GM23338 (cell line): ENCODE measurements at regions not wholly inside any gene's neighbourhood (a gene's known extent, or its start where the extent isn't known, plus 50 kb on each side); places are given as distances from the start of the nearest gene placed in this dataset.

Source experiments
- CREB1 ChIP-seq: fragments of 250-450 bp; sonication (Bioruptor Pico); IDR thresholded peaks from 2 replicates; pipeline ENCODE4 v1.5.0; 2020; ENCODE audit warnings: low read depth, mild to moderate bottlenecking, moderate library complexity
- EZH2 ChIP-seq: fragments of 200-600 bp; sonication (generic); IDR thresholded peaks from one replicate; pipeline ENCODE4 v1.8.0; 2017; ENCODE audit warnings: antibody characterized with exemption, mild to moderate bottlenecking, low read depth; ENCODE audit not compliant: unreplicated experiment
- EZH2phosphoT487 ChIP-seq: fragments of 200-600 bp; sonication (generic); IDR thresholded peaks from one replicate; pipeline ENCODE4 v1.8.1; 2018; ENCODE audit warnings: antibody characterized with exemption; ENCODE audit not compliant: unreplicated experiment
- JUNB ChIP-seq: IDR thresholded peaks from one replicate; pipeline ENCODE4 v1.6.1; 2016; ENCODE audit warnings: antibody characterized with exemption; ENCODE audit not compliant: unreplicated experiment
- NANOG ChIP-seq: IDR thresholded peaks from 2 replicates; pipeline ENCODE4 v1.6.1; 2016; ENCODE audit warnings: antibody characterized with exemption, borderline replicate concordance
- POLR2AphosphoS5 ChIP-seq: IDR thresholded peaks from 2 replicates; pipeline ENCODE4 v1.6.1; 2016; ENCODE audit warnings: antibody characterized with exemption, low read depth
- STAT1 ChIP-seq: IDR thresholded peaks from one replicate; pipeline ENCODE4 v1.6.1; 2016; ENCODE audit warnings: antibody characterized with exemption; ENCODE audit not compliant: unreplicated experiment
- ZNF114 ChIP-seq: fragments of 250-450 bp; sonication (Bioruptor Pico); IDR thresholded peaks from 2 replicates; pipeline ENCODE4 v1.5.0; 2020; ENCODE audit warnings: mild to moderate bottlenecking, moderate library complexity
- ZNF331 ChIP-seq: fragments of 250-450 bp; sonication (Bioruptor Pico); IDR thresholded peaks from 2 replicates; pipeline ENCODE4 v1.5.0; 2020; ENCODE audit warnings: low read depth, mild to moderate bottlenecking, moderate library complexity
- TF ChIP-seq, protein P1 (sequence below), 2 experiments: fragments of 200-600 bp in 1 of 2; sonication (generic) in 1 of 2; conservative IDR thresholded peaks; 2 replicates each; pipeline versions ENCODE4 v1.5.1 to v1.6.1; 2016 to 2017; ENCODE audit warnings: antibody characterized with exemption in 2 of 2, low read depth in 2 of 2, mild to moderate bottlenecking in 2 of 2, moderate library complexity in 1 of 2
- TF ChIP-seq, protein P2 (sequence below): IDR thresholded peaks from 2 replicates; pipeline ENCODE4 v1.6.1; 2016; ENCODE audit warnings: antibody characterized with exemption
- TF ChIP-seq, protein P3 (sequence below): IDR thresholded peaks from one replicate; pipeline ENCODE4 v1.6.1; 2018; ENCODE audit warnings: antibody characterized with exemption; ENCODE audit not compliant: unreplicated experiment

DNA sequence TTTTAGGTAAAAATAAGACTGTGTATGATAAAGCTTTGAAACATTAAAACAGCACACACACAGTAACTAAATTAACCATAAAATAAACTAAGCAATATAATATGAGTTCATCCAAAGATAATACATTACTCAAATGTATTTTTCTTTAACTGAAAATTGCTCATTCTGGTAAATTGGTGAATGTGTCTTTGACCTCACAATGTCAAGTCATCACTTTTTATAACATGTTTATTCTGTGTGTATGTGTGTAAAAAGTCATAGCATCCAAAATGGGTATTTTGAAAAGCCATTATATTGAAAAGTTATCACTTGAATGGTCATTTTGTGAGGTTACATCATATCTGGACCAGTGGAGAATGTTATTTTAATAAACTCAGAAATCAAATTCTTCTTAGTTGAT is 724.6 kb downstream of the ADGRL2 start:
- TF ChIP-seq, protein P1, sequence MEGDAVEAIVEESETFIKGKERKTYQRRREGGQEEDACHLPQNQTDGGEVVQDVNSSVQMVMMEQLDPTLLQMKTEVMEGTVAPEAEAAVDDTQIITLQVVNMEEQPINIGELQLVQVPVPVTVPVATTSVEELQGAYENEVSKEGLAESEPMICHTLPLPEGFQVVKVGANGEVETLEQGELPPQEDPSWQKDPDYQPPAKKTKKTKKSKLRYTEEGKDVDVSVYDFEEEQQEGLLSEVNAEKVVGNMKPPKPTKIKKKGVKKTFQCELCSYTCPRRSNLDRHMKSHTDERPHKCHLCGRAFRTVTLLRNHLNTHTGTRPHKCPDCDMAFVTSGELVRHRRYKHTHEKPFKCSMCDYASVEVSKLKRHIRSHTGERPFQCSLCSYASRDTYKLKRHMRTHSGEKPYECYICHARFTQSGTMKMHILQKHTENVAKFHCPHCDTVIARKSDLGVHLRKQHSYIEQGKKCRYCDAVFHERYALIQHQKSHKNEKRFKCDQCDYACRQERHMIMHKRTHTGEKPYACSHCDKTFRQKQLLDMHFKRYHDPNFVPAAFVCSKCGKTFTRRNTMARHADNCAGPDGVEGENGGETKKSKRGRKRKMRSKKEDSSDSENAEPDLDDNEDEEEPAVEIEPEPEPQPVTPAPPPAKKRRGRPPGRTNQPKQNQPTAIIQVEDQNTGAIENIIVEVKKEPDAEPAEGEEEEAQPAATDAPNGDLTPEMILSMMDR (conservative IDR thresholded peaks at IDR 0.05; ENCODE audit: low read depth in 2 of 2) = no peak
- TF ChIP-seq EZH2 (no peak), NANOG (no peak), POLR2AphosphoS5 (no peak), CREB1 (no peak), EZH2phosphoT487 (no peak), ZNF114 (no peak), ZNF331 (CRISPR knock-in tag) (no peak), JUNB (no peak), STAT1 (no peak)
- TF ChIP-seq, protein P2, sequence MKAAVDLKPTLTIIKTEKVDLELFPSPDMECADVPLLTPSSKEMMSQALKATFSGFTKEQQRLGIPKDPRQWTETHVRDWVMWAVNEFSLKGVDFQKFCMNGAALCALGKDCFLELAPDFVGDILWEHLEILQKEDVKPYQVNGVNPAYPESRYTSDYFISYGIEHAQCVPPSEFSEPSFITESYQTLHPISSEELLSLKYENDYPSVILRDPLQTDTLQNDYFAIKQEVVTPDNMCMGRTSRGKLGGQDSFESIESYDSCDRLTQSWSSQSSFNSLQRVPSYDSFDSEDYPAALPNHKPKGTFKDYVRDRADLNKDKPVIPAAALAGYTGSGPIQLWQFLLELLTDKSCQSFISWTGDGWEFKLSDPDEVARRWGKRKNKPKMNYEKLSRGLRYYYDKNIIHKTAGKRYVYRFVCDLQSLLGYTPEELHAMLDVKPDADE = no peak
- TF ChIP-seq, protein P3, sequence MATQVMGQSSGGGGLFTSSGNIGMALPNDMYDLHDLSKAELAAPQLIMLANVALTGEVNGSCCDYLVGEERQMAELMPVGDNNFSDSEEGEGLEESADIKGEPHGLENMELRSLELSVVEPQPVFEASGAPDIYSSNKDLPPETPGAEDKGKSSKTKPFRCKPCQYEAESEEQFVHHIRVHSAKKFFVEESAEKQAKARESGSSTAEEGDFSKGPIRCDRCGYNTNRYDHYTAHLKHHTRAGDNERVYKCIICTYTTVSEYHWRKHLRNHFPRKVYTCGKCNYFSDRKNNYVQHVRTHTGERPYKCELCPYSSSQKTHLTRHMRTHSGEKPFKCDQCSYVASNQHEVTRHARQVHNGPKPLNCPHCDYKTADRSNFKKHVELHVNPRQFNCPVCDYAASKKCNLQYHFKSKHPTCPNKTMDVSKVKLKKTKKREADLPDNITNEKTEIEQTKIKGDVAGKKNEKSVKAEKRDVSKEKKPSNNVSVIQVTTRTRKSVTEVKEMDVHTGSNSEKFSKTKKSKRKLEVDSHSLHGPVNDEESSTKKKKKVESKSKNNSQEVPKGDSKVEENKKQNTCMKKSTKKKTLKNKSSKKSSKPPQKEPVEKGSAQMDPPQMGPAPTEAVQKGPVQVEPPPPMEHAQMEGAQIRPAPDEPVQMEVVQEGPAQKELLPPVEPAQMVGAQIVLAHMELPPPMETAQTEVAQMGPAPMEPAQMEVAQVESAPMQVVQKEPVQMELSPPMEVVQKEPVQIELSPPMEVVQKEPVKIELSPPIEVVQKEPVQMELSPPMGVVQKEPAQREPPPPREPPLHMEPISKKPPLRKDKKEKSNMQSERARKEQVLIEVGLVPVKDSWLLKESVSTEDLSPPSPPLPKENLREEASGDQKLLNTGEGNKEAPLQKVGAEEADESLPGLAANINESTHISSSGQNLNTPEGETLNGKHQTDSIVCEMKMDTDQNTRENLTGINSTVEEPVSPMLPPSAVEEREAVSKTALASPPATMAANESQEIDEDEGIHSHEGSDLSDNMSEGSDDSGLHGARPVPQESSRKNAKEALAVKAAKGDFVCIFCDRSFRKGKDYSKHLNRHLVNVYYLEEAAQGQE = no peak
